ENCODE measurements at regions not wholly inside any gene's neighbourhood (a gene's known extent, or its start where the extent isn't known, plus 50 kb on each side); places are given as distances from the start of the nearest gene placed in this dataset.
"Not testable (repeated sequence)": the region's sequence is repeated elsewhere in the genome, so short reads cannot be mapped to it uniquely, and the experiment has no call there.

GRCh38 chr2:14756122-14756541 is 123.6 kb downstream of the LRATD1 start:
- no peak for DNase-seq

GRCh38 chr2:14756981-14757657 is 124.6 kb downstream of the LRATD1 start:
- no peak for DNase-seq

GRCh38 chr2:14759082-14759481 is 126.6 kb downstream of the LRATD1 start:
- no peak for DNase-seq

GRCh38 chr2:14760169-14760568 is 127.7 kb downstream of the LRATD1 start:
- no peak for DNase-seq

GRCh38 chr2:14761118-14761517 is 128.6 kb downstream of the LRATD1 start:
- DNase-seq = no peak

- DNase-seq = no peak
These were observed 141.2 kb downstream of the LRATD1 start for GRCh38 chr2:14773696-14774095.

GRCh38 chr2:14774436-14774968 is 142.0 kb downstream of the LRATD1 start:
- DNase-seq = no peak

- no peak for DNase-seq
These were observed 143.7 kb downstream of the LRATD1 start for GRCh38 chr2:14776216-14776615.

GRCh38 chr2:14778015-14778414 is 145.5 kb downstream of the LRATD1 start:
- no peak for DNase-seq

GRCh38 chr2:14779252-14779651 is 146.7 kb downstream of the LRATD1 start:
- no peak for DNase-seq

- no peak for DNase-seq
These were observed 148.6 kb downstream of the LRATD1 start for GRCh38 chr2:14781142-14781541.

GRCh38 chr2:14788814-14789213 is 156.3 kb downstream of the LRATD1 start:
- DNase-seq = not testable (repeated sequence)

GRCh38 chr2:14790041-14790640 is 157.6 kb downstream of the LRATD1 start:
- no peak for DNase-seq

GRCh38 chr2:14803994-14804393 is 171.5 kb downstream of the LRATD1 start:
- no peak for DNase-seq

- DNase-seq = no peak
These were observed 172.4 kb downstream of the LRATD1 start for GRCh38 chr2:14804902-14805301.

- DNase-seq = no peak
These were observed 174.1 kb downstream of the LRATD1 start for GRCh38 chr2:14806613-14807012.

GRCh38 chr2:14815201-14815600 is 182.7 kb downstream of the LRATD1 start:
- DNase-seq = no peak

- DNase-seq = no peak
These were observed 183.8 kb downstream of the LRATD1 start for GRCh38 chr2:14816069-14817060.

GRCh38 chr2:14817848-14818247 is 185.3 kb downstream of the LRATD1 start:
- no peak for DNase-seq

GRCh38 chr2:14826518-14826917 is 194.0 kb downstream of the LRATD1 start:
- no peak for DNase-seq

- no peak for DNase-seq
These were observed 194.9 kb downstream of the LRATD1 start for GRCh38 chr2:14827226-14828023.

- DNase-seq = no peak
These were observed 195.7 kb downstream of the LRATD1 start for GRCh38 chr2:14828223-14828622.

Data from stimulated activated CD8-positive, alpha-beta memory T cell treated with anti-CD3 and anti-CD28 coated beads, Interleukin-4, amount 100 ng/mL, for 48 hours (primary cell).